ENCODE measurements at regions not wholly inside any gene's neighbourhood (a gene's known extent, or its start where the extent isn't known, plus 50 kb on each side); places are given as distances from the start of the nearest gene placed in this dataset.

- TF ChIP-seq CTCF (IDR thresholded peaks at IDR 0.05) (no peak), EP300 (IDR thresholded peaks at IDR 0.05) (no peak), POLR2AphosphoS5 (IDR thresholded peaks at IDR 0.05) (no peak)
Measured at GRCh38 chr20:10954908-10955580, 281.2 kb upstream of the JAG1 start.
